ENCODE measurements at regions not wholly inside any gene's neighbourhood (a gene's known extent, or its start where the extent isn't known, plus 50 kb on each side); places are given as distances from the start of the nearest gene placed in this dataset.
A peak's percentile ranks its signal among the peaks of the same experiment; 100 is the strongest.
"Not testable (repeated sequence)": the region's sequence is repeated elsewhere in the genome, so short reads cannot be mapped to it uniquely, and the experiment has no call there.

GRCh38 chr16:54879681-54880080 is 51.0 kb upstream of the IRX5 start:
- no peak for DNase-seq (ENCODE audit: low spot score)

- no peak for DNase-seq (ENCODE audit: low spot score)
Observed at GRCh38 chr16:54878301-54878700, 52.4 kb upstream of the IRX5 start.

DNA sequence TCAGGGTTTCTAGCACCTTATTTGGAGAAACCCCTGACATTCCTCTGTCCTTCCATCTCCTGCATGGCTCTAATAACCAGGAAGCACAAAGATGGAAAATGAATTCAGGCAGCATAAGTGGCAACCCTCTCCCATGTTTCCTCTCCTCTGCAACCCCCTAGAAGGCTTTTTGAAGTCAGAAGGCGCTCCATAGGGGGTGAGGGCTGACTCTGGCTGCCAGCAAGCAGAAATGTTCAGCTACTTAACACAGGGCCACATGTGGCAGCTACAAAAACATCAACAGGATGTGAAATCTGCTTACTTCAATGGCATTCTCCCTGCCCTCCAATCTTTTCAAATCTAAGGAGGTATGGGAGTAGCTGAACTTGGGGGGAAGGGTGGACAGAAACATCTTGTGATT is 55.2 kb upstream of the IRX5 start:
- DNase-seq (ENCODE audit: low spot score), result no peak

DNA sequence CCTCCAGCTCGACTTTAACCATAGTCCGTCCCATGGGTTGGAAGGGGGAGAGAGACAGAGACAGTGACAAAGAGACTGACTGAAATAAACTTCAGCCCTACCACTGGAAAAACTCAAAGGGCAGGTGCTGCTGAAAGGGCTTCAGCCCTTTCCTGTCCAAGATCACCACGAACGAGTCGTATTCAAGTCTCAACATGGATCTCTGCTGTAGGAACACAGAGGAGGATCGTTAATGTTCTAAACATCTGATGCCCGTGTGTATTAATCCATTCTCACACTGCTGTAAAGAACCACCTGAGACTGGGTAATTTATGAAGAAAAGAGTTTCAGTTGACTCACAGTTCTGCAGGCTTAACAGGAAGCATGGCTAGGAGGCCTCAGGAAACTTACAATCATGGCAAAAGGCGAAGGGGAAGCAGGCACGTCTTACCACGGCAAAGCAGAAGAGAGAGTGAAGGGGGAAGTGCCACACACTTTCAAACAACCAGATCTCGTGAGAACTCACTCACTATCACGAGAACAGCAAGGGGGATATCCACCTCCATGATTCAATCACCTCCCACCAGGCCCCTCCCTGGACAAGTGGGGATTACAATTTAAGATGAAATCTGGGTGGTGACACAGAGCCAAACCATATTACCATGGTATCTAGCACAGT is 56.8 kb upstream of the IRX5 start:
- DNase-seq (ENCODE audit: low spot score), result not testable (repeated sequence)

GRCh38 chr16:54873071-54873470 is 57.6 kb upstream of the IRX5 start:
- DNase-seq (ENCODE audit: low spot score), result no peak

GRCh38 chr16:54870151-54870550 is 60.5 kb upstream of the IRX5 start:
- DNase-seq (ENCODE audit: low spot score), result no peak

DNA sequence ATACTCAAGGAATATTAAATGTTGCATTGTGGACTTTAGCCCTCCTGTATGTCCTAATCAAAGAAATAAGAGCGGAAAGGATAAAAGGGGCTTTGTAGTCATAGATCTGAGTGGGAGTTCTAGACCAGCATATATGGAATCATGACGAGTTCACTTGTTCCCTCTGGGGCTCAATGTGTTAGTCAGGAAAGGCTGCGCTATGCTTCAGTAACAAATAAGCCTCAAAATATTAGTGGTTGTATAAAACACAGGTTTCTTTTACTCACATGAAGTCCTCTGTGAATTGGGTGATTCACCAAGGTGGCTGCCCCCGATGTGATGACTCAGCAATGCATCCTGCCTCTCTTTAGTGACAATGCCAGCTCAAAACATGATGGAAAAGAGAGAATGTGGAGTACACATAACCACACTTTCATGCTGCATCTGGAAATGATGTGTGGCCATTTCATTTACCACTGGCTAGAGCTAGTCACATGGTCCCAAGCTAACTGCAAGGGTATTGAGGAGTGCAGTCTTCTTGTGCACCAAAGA is 63.3 kb upstream of the IRX5 start:
- no peak for DNase-seq (ENCODE audit: low spot score)

DNA sequence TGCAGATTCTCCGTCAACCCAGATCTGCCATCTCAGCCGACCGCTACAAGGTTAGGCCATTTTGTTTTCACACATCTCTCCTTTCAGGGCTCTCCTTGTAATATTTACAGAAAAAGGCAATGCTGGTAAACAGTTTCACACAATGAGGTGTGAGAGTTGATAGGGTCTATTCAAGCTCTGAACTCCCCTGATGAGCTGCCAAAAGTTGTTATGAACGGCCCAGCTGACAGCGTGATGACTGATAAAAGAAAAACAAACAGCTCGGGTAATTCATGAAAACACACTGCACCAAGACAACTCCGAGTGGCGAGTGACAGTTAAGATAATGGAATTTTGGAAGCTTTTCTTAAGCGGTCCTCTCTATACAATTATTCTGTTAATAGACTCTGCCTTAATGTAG is 68.1 kb upstream of the IRX5 start:
- no peak for DNase-seq (ENCODE audit: low spot score)

GRCh38 chr16:54856871-54857270 is 73.8 kb upstream of the IRX5 start:
- no peak for DNase-seq (ENCODE audit: low spot score)

GRCh38 chr16:54847609-54848008 is 83.1 kb upstream of the IRX5 start:
- DNase-seq (ENCODE audit: low spot score), result no peak

DNA sequence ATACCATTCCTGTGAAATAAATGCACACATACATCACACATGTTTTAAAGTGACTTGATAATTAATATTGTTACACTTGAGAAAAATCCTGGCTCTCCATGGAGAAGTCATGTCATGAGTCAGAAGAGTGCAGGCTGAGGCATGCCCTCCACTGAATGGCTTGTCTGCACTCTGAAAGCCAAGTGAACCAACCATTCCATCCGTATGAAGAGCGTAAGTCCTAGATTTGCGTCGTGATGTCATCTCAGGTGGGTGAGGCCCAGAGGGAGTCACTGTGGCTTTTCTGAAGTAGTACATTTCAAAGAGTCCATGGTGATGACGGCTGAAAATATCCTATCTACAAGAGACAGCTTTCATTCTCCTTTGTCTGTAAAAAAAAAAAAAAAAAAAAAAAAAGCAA is 83.5 kb upstream of the IRX5 start:
- DNase-seq (ENCODE audit: low spot score), result no peak

GRCh38 chr16:54846766-54847165 is 83.9 kb upstream of the IRX5 start:
- DNase-seq (ENCODE audit: low spot score), result no peak

DNA sequence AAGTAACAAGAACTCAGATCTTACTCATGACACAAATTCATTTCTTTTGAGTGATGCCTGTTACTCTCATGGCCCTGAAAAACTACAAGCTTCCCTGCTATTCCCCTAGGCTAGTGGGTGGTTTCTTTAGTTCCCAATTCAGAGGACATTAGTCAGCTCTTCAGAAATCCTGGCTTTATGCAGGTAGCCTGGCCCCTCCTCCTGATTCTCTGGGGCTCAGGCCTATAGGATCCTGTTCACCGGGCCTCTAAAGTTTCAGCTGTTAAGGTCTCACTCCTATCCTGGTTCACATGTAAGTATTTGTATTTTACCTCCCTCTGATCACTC is 87.3 kb upstream of the IRX5 start:
- DNase-seq (ENCODE audit: low spot score), result no peak

GRCh38 chr16:54842743-54843423 is 87.8 kb upstream of the IRX5 start:
- DNase-seq (ENCODE audit: low spot score), result no peak

DNA sequence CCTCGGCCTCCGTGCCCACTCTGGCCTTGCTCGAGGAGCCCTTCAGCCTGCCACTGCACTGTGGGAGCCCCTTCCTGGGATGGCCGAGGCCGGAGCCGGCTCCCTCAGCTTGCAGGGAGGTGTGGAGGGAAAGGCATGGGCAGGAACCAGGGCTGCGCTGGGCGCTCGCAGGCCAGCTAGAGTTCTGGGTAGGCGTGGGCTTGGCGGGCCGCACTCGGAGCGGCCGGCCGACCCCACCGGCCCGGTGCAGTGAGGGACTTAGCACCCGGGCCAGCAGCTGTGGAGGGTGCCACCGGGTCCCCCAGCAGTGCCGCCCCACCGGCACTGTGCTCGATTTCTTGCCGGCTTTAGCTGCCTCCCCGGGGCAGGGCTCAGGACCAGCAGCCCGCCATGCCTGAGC is 101.0 kb upstream of the IRX5 start:
- DNase-seq (ENCODE audit: low spot score), result no peak

- DNase-seq (ENCODE audit: low spot score), result no peak
Observed at GRCh38 chr16:54822892-54823291, 107.8 kb upstream of the IRX5 start.

- DNase-seq (ENCODE audit: low spot score), result no peak
Observed at GRCh38 chr16:54822492-54822891, 108.2 kb upstream of the IRX5 start.

- no peak for DNase-seq (ENCODE audit: low spot score)
Observed at GRCh38 chr16:54821731-54822130, 108.9 kb upstream of the IRX5 start.

- DNase-seq (ENCODE audit: low spot score), result no peak
Observed at GRCh38 chr16:54817940-54818574, 112.6 kb upstream of the IRX5 start.

- peak; percentile 5 for DNase-seq (ENCODE audit: low spot score)
Observed at GRCh38 chr16:54817432-54817831, 113.2 kb upstream of the IRX5 start.

- no peak for DNase-seq (ENCODE audit: low spot score)
Observed at GRCh38 chr16:54816471-54816870, 114.2 kb upstream of the IRX5 start.

DNA sequence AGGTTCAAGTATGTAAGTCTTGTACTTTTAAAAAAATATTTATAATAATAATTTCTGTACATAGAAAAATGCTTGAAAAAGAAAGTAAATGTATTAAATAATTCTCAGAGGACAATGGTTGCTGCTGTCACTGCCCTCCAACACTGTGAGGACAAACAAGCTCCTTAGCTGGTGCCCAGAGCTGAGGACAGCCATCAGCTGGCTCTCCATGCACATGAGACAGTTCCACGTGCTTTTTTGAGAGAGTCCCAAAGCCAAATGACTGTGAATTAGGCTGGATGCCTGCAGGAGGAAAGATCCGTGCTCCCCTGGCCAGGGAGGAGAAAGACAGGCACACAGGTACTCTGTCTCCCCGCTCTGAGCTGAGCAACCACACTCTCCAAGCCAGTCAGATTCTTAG is 115.5 kb upstream of the IRX5 start:
- DNase-seq (ENCODE audit: low spot score), result no peak

- no peak for DNase-seq (ENCODE audit: low spot score)
Observed at GRCh38 chr16:54813778-54814177, 116.9 kb upstream of the IRX5 start.

DNA sequence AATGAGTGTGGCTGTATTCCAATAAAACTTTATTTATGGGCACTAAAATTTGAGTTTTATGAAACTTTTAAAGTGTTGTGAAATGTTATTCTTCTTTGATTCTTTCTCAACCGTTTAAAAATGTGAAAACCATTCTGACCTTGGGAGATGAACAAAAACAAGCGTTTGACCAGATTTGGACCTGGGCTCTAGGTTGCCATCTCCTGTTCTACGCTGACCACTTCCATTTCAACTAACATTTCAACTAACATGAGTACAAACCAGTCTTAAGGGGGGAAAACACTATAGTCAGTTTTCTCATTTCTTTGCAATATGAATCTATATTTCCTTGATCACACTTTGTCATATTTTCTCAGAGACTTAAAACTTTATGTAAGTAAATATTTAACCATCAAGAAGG is 118.4 kb upstream of the IRX5 start:
- no peak for DNase-seq (ENCODE audit: low spot score)

Data from HuH-7 (cell line).